ENCODE measurements at regions not wholly inside any gene's neighbourhood (a gene's known extent, or its start where the extent isn't known, plus 50 kb on each side); places are given as distances from the start of the nearest gene placed in this dataset.

DNA sequence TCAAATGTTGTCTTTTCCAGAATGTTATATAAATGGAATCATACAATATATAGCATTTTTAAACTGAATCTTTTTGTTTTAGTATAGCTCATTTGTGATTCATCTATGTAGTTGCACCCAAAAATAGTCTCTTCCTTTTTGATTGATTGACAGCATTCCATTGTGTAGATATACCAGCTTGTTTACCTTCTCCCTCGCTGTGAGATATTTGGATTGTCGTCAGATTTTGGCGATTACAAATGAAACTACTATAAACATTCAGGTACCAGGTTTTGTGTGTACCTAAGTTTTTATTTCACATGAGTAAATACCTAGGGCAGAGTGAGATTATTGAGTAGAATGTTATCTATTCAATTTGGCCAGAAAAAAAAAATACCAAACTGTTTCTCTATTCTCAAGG is 584.7 kb upstream of the SORCS1 start:
- no peak for DNase-seq
- no peaks in the 10 kb centered on the region for H3K27me3 ChIP-seq
- H3K36me3 ChIP-seq = no peaks in the 10 kb centered on the region
- no peak for TF ChIP-seq POLR2AphosphoS5 (IDR thresholded peaks at IDR 0.05)
- TF ChIP-seq EP300 (IDR thresholded peaks at IDR 0.05) = no peak
- no peak for TF ChIP-seq POLR2A (IDR thresholded peaks at IDR 0.05)
- TF ChIP-seq, protein P1, sequence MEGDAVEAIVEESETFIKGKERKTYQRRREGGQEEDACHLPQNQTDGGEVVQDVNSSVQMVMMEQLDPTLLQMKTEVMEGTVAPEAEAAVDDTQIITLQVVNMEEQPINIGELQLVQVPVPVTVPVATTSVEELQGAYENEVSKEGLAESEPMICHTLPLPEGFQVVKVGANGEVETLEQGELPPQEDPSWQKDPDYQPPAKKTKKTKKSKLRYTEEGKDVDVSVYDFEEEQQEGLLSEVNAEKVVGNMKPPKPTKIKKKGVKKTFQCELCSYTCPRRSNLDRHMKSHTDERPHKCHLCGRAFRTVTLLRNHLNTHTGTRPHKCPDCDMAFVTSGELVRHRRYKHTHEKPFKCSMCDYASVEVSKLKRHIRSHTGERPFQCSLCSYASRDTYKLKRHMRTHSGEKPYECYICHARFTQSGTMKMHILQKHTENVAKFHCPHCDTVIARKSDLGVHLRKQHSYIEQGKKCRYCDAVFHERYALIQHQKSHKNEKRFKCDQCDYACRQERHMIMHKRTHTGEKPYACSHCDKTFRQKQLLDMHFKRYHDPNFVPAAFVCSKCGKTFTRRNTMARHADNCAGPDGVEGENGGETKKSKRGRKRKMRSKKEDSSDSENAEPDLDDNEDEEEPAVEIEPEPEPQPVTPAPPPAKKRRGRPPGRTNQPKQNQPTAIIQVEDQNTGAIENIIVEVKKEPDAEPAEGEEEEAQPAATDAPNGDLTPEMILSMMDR (IDR thresholded peaks at IDR 0.05) = no peak
- intact Hi-C loops (cut with DNase I) = no loop called here
- H3K9me3 ChIP-seq = no peaks in the 10 kb centered on the region
- no peaks in the 10 kb centered on the region for H3K4me1 ChIP-seq
- H3K27ac ChIP-seq = no peak overlapping the region
- H3K4me3 ChIP-seq = no peak overlapping the region
- WGBS, 2 donors = 21 to 62% methylated on average over 3 of the region's 3 CpGs

DNA sequence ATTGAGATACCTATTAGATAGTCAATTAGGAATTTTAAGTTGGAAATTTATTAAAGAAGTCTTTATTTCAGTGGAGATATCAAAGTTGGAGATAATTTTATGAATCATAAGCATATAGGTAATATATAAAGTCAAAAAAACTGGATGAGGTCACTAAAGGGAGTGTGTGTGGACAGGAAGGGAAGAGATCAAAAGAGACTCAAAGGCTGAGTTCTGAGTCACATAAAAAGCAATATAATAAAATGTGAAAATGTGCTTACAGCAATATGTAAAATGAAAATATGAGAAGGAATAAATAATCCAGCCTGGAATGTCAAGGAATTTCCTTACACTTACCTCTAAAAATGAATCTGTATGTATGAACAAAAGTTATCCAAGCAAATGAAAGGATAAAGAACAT is 583.3 kb upstream of the SORCS1 start:
- intact Hi-C loops (cut with DNase I) = no loop called here
- no peak for DNase-seq
- Histone ChIP-seq H3K9me3 (no peaks in the 10 kb centered on the region), H3K4me3 (no peak overlapping the region), H3K27ac (no peak overlapping the region), H3K27me3 (no peaks in the 10 kb centered on the region), H3K36me3 (no peaks in the 10 kb centered on the region), H3K4me1 (no peaks in the 10 kb centered on the region)
- no peak for TF ChIP-seq EP300 (IDR thresholded peaks at IDR 0.05)
- TF ChIP-seq, protein P1 (IDR thresholded peaks at IDR 0.05) = no peak
- TF ChIP-seq POLR2A (IDR thresholded peaks at IDR 0.05) = no peak
- TF ChIP-seq POLR2AphosphoS5 (IDR thresholded peaks at IDR 0.05) = no peak

DNA sequence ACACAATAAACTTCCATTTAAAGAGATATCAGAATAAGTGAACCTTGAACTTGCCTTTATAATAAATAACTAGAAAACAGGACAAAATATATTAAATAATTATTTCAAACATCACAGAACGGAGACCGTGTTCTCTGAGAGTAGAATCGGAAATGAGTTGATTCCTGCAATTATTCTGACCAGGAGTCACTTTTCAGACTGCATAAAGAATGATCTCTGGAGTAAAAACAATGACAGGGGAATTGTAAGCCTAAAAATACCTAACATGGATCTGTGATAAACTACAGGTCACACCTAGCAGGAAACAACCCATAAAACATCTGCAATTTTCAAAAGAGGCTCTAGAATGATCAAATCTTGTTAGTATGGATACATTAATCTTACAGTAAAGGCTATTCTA is 577.5 kb upstream of the SORCS1 start:
- TF ChIP-seq POLR2A (IDR thresholded peaks at IDR 0.05) (no peak), EP300 (IDR thresholded peaks at IDR 0.05) (no peak), POLR2AphosphoS5 (IDR thresholded peaks at IDR 0.05) (no peak)
- TF ChIP-seq, protein P1 (IDR thresholded peaks at IDR 0.05) = no peak
- intact Hi-C loops (cut with DNase I) = no loop called here
- H3K36me3 ChIP-seq = no peaks in the 10 kb centered on the region
- no peaks in the 10 kb centered on the region for H3K4me1 ChIP-seq
- no peaks in the 10 kb centered on the region for H3K9me3 ChIP-seq
- H3K27ac ChIP-seq = no peak overlapping the region
- no peak for DNase-seq
- no peak overlapping the region for H3K4me3 ChIP-seq
- H3K27me3 ChIP-seq = no peaks in the 10 kb centered on the region
- 80 to 86% methylated on average over 3 of the region's 3 CpGs for WGBS, 2 donors

DNA sequence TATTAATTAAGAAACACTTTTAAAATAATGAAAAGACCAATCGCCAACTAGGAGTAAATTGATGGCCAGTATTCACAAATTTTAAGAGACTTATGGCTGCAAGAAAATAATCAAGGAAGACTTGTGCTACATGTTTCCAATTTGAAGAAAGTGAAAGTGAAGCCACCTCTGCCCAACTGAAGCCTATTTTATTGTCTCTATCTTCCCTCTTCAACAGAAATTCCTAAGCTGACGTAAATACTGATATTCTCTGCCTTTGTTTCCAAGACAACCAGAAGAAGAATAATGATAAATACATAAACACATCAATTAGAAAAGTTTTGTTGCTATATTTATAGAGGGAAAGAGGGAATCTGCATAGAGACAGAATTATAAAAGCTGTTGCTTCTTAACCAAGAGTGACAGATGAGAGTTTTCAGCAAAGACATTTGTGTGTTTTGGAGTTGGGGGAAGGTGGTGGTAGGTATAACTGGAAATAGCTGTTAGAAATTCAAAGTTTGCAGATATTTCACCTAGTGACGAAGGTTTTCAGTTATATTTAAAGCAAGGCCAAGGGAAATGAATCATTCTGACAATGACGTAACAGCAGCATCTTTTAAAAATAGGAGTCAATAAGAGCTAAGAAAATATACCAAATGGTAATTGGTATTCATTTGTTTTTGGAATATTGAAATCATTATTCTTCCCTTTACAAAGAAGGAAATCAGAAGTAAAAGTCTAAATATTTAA is 576.6 kb upstream of the SORCS1 start:
- Histone ChIP-seq H3K36me3 (no peaks in the 10 kb centered on the region), H3K4me1 (no peaks in the 10 kb centered on the region), H3K4me3 (no peak overlapping the region), H3K9me3 (no peaks in the 10 kb centered on the region), H3K27ac (no peak overlapping the region), H3K27me3 (no peaks in the 10 kb centered on the region)
- no peak for DNase-seq
- 64 to 67% methylated on average over 4 of the region's 4 CpGs for WGBS, 2 donors
- no peak for TF ChIP-seq POLR2A (IDR thresholded peaks at IDR 0.05)
- TF ChIP-seq, protein P1 (IDR thresholded peaks at IDR 0.05) = no peak
- no peak for TF ChIP-seq POLR2AphosphoS5 (IDR thresholded peaks at IDR 0.05)
- TF ChIP-seq EP300 (IDR thresholded peaks at IDR 0.05) = no peak
- intact Hi-C loops (cut with DNase I) = no loop called here

DNA sequence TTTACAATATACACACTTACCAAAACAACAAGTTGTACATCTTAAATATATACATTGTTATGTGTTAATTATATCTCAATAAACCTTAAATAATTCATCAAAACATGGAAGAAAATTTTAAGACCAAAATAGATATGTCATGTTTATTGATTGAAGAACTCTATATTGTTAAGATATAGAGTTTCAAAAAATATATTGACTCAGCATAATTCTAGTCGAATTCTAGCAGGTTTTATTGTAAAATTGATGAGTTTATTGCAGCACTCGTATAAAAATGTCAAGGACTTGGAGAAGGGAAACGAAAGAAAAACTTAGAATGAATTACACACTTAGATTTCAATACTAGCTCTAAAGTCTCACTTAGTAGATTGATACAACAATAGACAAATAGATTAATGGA is 575.4 kb upstream of the SORCS1 start:
- no peak for DNase-seq
- TF ChIP-seq POLR2AphosphoS5 (IDR thresholded peaks at IDR 0.05) (no peak), EP300 (IDR thresholded peaks at IDR 0.05) (no peak), POLR2A (IDR thresholded peaks at IDR 0.05) (no peak)
- TF ChIP-seq, protein P1 (IDR thresholded peaks at IDR 0.05) = no peak
- no peaks in the 10 kb centered on the region for H3K4me1 ChIP-seq
- H3K36me3 ChIP-seq = no peaks in the 10 kb centered on the region
- no peaks in the 10 kb centered on the region for H3K9me3 ChIP-seq
- H3K27ac ChIP-seq = no peak overlapping the region
- H3K4me3 ChIP-seq = no peak overlapping the region
- WGBS, 2 donors = 34 to 56% methylated on average over 3 of the region's 3 CpGs
- intact Hi-C loops (cut with DNase I) = no loop called here
- H3K27me3 ChIP-seq = no peaks in the 10 kb centered on the region
